NCI-H524 (cell line): ENCODE measurements at regions not wholly inside any gene's neighbourhood (a gene's known extent, or its start where the extent isn't known, plus 50 kb on each side); places are given as distances from the start of the nearest gene placed in this dataset.

ENCODE experiments used
- DNase-seq, 2 experiments: peaks; one replicate each; lab custom pipeline; 2025; lab: John Stamatoyannopoulos, UW

GRCh38 chr12:96134200-96134599 is 60.0 kb upstream of the ELK3 start:
- no peak for DNase-seq

- no peak for DNase-seq
Observed at GRCh38 chr12:96136161-96136560, 58.0 kb upstream of the ELK3 start.

- no peak for DNase-seq
Observed at GRCh38 chr12:96136725-96137378, 57.3 kb upstream of the ELK3 start.

- no peak for DNase-seq
Observed at GRCh38 chr12:96140174-96140573, 54.0 kb upstream of the ELK3 start.

- DNase-seq = no peak
Observed at GRCh38 chr12:96141216-96141912, 52.8 kb upstream of the ELK3 start.

GRCh38 chr12:96143392-96143791 is 50.8 kb upstream of the ELK3 start:
- DNase-seq = no peak

GRCh38 chr12:96143827-96144565 is 50.2 kb upstream of the ELK3 start:
- DNase-seq = no peak
